CD14-positive monocyte (primary cell): ENCODE measurements at regions not wholly inside any gene's neighbourhood (a gene's known extent, or its start where the extent isn't known, plus 50 kb on each side); places are given as distances from the start of the nearest gene placed in this dataset.
A peak's percentile ranks its signal among the peaks of the same experiment; 100 is the strongest.

Source experiments
- DNase-seq, 3 donors: peaks; one replicate each; pipeline ENCODE4 v3.0.0-alpha.2; 2011 to 2022
- H2AFZ ChIP-seq: 2 replicates; pipeline ENCODE4 v1.6.0; 2012; ENCODE audit warnings: mild to moderate bottlenecking, low read depth, low read length, inconsistent platforms; ENCODE audit not compliant: insufficient read depth, poor library complexity, severe bottlenecking
- H3K27ac ChIP-seq, 2 donors: 1 replicate in 1 of 2; 2 replicates in 1 of 2; pipeline ENCODE4 v1.5.1; 2012 to 2013; ENCODE audit warnings: low read length in 2 of 2, control low read depth in 1 of 2, inconsistent platforms in 1 of 2, low read depth in 1 of 2, mild to moderate bottlenecking in 1 of 2
- H3K27me3 ChIP-seq, 2 donors: one replicate each; pipeline versions ENCODE4 v1.6.0 to v1.6.1; 2011 to 2013; ENCODE audit warnings: low read length in 2 of 2; ENCODE audit not compliant: control insufficient read depth in 2 of 2, insufficient read depth in 2 of 2
- H3K36me3 ChIP-seq, 2 donors: replicated peaks in 1 of 2; 1 replicate in 1 of 2; 2 replicates in 1 of 2; pipeline versions ENCODE4 v1.5.1 to v1.6.1; 2012 to 2013; ENCODE audit warnings: low read length in 2 of 2, control low read depth in 1 of 2, inconsistent platforms in 1 of 2, mild to moderate bottlenecking in 1 of 2; ENCODE audit not compliant: insufficient read depth in 2 of 2, control insufficient read depth in 1 of 2
- H3K4me1 ChIP-seq, 2 donors: 1 replicate in 1 of 2; 2 replicates in 1 of 2; pipeline versions ENCODE4 v1.5.1 to v1.6.1; 2012 to 2013; ENCODE audit warnings: low read length in 2 of 2, control low read depth in 1 of 2, inconsistent platforms in 1 of 2, mild to moderate bottlenecking in 1 of 2, moderate library complexity in 1 of 2; ENCODE audit not compliant: insufficient read depth in 2 of 2, control insufficient read depth in 1 of 2
- H3K4me2 ChIP-seq: replicated peaks from 2 replicates; pipeline ENCODE3; 2012; ENCODE audit warnings: low read length, moderate library complexity, mild to moderate bottlenecking; ENCODE audit not compliant: poor library complexity, severe bottlenecking; ENCODE audit errors: extremely low read depth
- H3K4me3 ChIP-seq, 3 experiments: fragments of 200-600 bp in 1 of 3; sonication (generic) in 1 of 3; replicated peaks in 1 of 3; 1 replicate in 2 of 3; 2 replicates in 1 of 3; pipeline ENCODE4 v1.5.1; 2011 to 2013; ENCODE audit warnings: low read length in 3 of 3, mild to moderate bottlenecking in 3 of 3, control low read depth in 2 of 3, low read depth in 2 of 3, inconsistent platforms in 1 of 3, moderate library complexity in 1 of 3
- H3K79me2 ChIP-seq: 2 replicates; pipeline ENCODE4 v1.6.0; 2012; ENCODE audit warnings: mild to moderate bottlenecking, control low read depth, inconsistent platforms, low read length, moderate library complexity; ENCODE audit not compliant: insufficient read depth
- H3K9ac ChIP-seq: 2 replicates; pipeline ENCODE4 v1.6.0; 2017; ENCODE audit warnings: low read length, mild to moderate bottlenecking; ENCODE audit not compliant: insufficient read depth, poor library complexity, severe bottlenecking
- H3K9me3 ChIP-seq, 2 donors: replicated peaks in 1 of 2; 1 replicate in 1 of 2; 2 replicates in 1 of 2; pipeline versions ENCODE4 v1.5.1 to v1.6.1; 2012 to 2013; ENCODE audit warnings: low read length in 2 of 2, control low read depth in 1 of 2; ENCODE audit not compliant: control insufficient read depth in 1 of 2, insufficient read depth in 1 of 2
- H4K20me1 ChIP-seq: 2 replicates; pipeline ENCODE4 v1.6.0; 2012; ENCODE audit warnings: mild to moderate bottlenecking, low read length, control low read depth, moderate library complexity; ENCODE audit not compliant: insufficient read depth
- H3K27ac Mint-ChIP-seq, 7 donors: one replicate each; pipeline ENCODE4 v1.8.0; 2020; ENCODE audit warnings: mild to moderate bottlenecking in 7 of 7, mixed read lengths in 7 of 7, moderate library complexity in 6 of 7, inconsistent platforms in 2 of 7
- H3K27me3 Mint-ChIP-seq, 3 donors: one replicate each; pipeline ENCODE4 v1.8.0; 2021 to 2022; ENCODE audit warnings: low read depth in 3 of 3, mild to moderate bottlenecking in 3 of 3, mixed read lengths in 3 of 3, moderate library complexity in 3 of 3, inconsistent platforms in 1 of 3
- H3K36me3 Mint-ChIP-seq, 2 donors: one replicate each; pipeline ENCODE4 v1.8.0; 2020; ENCODE audit warnings: mixed read lengths in 2 of 2, inconsistent platforms in 1 of 2, mild to moderate bottlenecking in 1 of 2
- H3K4me1 Mint-ChIP-seq: one replicate; pipeline ENCODE4 v1.8.0; 2020; ENCODE audit warnings: mild to moderate bottlenecking, mixed read lengths
- H3K4me3 Mint-ChIP-seq, 2 donors: one replicate each; pipeline ENCODE4 v1.8.0; 2020; ENCODE audit warnings: mild to moderate bottlenecking in 2 of 2, mixed read lengths in 2 of 2, moderate library complexity in 1 of 2
- H3K9me3 Mint-ChIP-seq, 7 donors: one replicate each; pipeline ENCODE4 v1.8.0; 2020 to 2022; ENCODE audit warnings: mixed read lengths in 7 of 7, mild to moderate bottlenecking in 6 of 7, moderate library complexity in 6 of 7, inconsistent platforms in 2 of 7
- CTCF ChIP-seq: fragments of 200-600 bp; IDR thresholded peaks from one replicate; pipeline ENCODE4 v1.8.0; 2022; ENCODE audit warnings: antibody characterized with exemption, mild to moderate bottlenecking
- WGBS: methylation state at CpG from one replicate; pipeline ENCODE4 v1.1.5; 2013; ENCODE audit warnings: missing lambda C conversion rate; ENCODE audit not compliant: insufficient coverage; 5-methylcytosine and 5-hydroxymethylcytosine counted together
- intact Hi-C, 2 donors: fragments of 100-400 bp; cut with micrococcal nuclease; formaldehyde crosslinking; loops; one replicate each; pipeline versions ENCODE4 v1.15.0 to v1.15.1; 2023

GRCh38 chr6:150686566-150686965, 86.9 kb downstream of the PLEKHG1 start:
- no peak overlapping the region for H3K9ac ChIP-seq
- peaks cover 7 to 17% (median 15%) of the 10 kb centered on the region in 3 donors for H3K27me3 Mint-ChIP-seq
- H3K4me1 ChIP-seq: peaks cover 9 to 23% of the 10 kb centered on the region in 2 donors
- H2AFZ ChIP-seq: no peak overlapping the region
- no peaks in the 10 kb centered on the region for H3K36me3 ChIP-seq
- WGBS: 83% methylated on average over 5 of the region's 12 CpGs
- H3K9me3 Mint-ChIP-seq: no peaks in the 10 kb centered on the region
- H3K4me2 ChIP-seq: no peak overlapping the region
- H3K4me3 ChIP-seq: no peak overlapping the region
- no peak overlapping the region for H3K27ac ChIP-seq
- H4K20me1 ChIP-seq: no peaks in the 10 kb centered on the region
- no peaks in the 10 kb centered on the region for H3K9me3 ChIP-seq
- TF ChIP-seq CTCF: no peak
- H3K36me3 Mint-ChIP-seq: no peaks in the 10 kb centered on the region
- peaks cover 23% of the 10 kb centered on the region for H3K4me1 Mint-ChIP-seq
- intact Hi-C loops: no loop called here
- DNase-seq: no peak
- H3K27me3 ChIP-seq: no peaks in the 10 kb centered on the region
- H3K4me3 Mint-ChIP-seq: peak overlapping the region in 1 of 2 donors; percentile 42
- no peaks in the 10 kb centered on the region for H3K79me2 ChIP-seq
- H3K27ac Mint-ChIP-seq: no peak overlapping the region

GRCh38 chr6:150687508-150687907, 87.8 kb downstream of the PLEKHG1 start:
- H3K4me1 Mint-ChIP-seq: peaks cover 26% of the 10 kb centered on the region
- Histone ChIP-seq H3K4me1 (peaks cover 13 to 28% of the 10 kb centered on the region in 2 donors), H3K4me2 (no peak overlapping the region), H3K36me3 (no peaks in the 10 kb centered on the region), H2AFZ (no peak overlapping the region), H3K27me3 (no peaks in the 10 kb centered on the region), H3K9ac (no peak overlapping the region), H4K20me1 (no peaks in the 10 kb centered on the region), H3K79me2 (no peaks in the 10 kb centered on the region), H3K9me3 (no peaks in the 10 kb centered on the region), H3K27ac (no peak overlapping the region), H3K4me3 (no peak overlapping the region)
- H3K4me3 Mint-ChIP-seq: no peak overlapping the region
- no peak for TF ChIP-seq CTCF
- H3K36me3 Mint-ChIP-seq: no peaks in the 10 kb centered on the region
- no peak overlapping the region for H3K27ac Mint-ChIP-seq
- H3K9me3 Mint-ChIP-seq: no peaks in the 10 kb centered on the region
- H3K27me3 Mint-ChIP-seq: peaks cover 7 to 17% (median 14%) of the 10 kb centered on the region in 3 donors
- 97% methylated on average over 3 of the region's 6 CpGs for WGBS
- DNase-seq: no peak
- intact Hi-C loops: no loop called here
